HEK293 (cell line): ENCODE measurements at regions not wholly inside any gene's neighbourhood (a gene's known extent, or its start where the extent isn't known, plus 50 kb on each side); places are given as distances from the start of the nearest gene placed in this dataset.

Experiments
- CTCF ChIP-seq: fragments of 450-650 bp; formaldehyde crosslinking; IDR thresholded peaks from 2 replicates; pipeline ENCODE4 v1.5.1; 2016; ENCODE audit warnings: missing biosample characterization, missing genetic modification characterization
- REST ChIP-seq: fragments of 450-650 bp; formaldehyde crosslinking; IDR thresholded peaks from 2 replicates; pipeline ENCODE4 v1.5.1; 2016; ENCODE audit warnings: missing biosample characterization, missing genetic modification characterization
- YY1 ChIP-seq: fragments of 450-650 bp; formaldehyde crosslinking; IDR thresholded peaks from 2 replicates; pipeline ENCODE4 v1.5.1; 2018; ENCODE audit warnings: missing biosample characterization, missing genetic modification characterization
- ZNF16 ChIP-seq: fragments of 450-650 bp; formaldehyde crosslinking; IDR thresholded peaks from 2 replicates; pipeline ENCODE4 v1.5.1; 2016; ENCODE audit warnings: low read depth, missing biosample characterization, missing genetic modification characterization
- ZNF704 ChIP-seq: fragments of 450-650 bp; formaldehyde crosslinking; IDR thresholded peaks from 2 replicates; pipeline ENCODE4 v1.5.1; 2016; ENCODE audit warnings: missing biosample characterization, missing genetic modification characterization

GRCh38 chr10:56068040-56068439 lies 293.0 kb downstream of the ZWINT start:
- TF ChIP-seq CTCF (tag by site-specific recombination) (no peak), ZNF16 (tag by site-specific recombination) (no peak), YY1 (tag by site-specific recombination) (no peak), REST (tag by site-specific recombination) (no peak), ZNF704 (no peak)
